Kidney (tissue), 13 donors: ENCODE measurements at regions not wholly inside any gene's neighbourhood (a gene's known extent, or its start where the extent isn't known, plus 50 kb on each side); places are given as distances from the start of the nearest gene placed in this dataset.
"Not testable (repeated sequence)": the region's sequence is repeated elsewhere in the genome, so short reads cannot be mapped to it uniquely, and the experiment has no call there.

Source experiments
- DNase-seq, 5 donors: peaks; one replicate each; pipeline ENCODE4 v3.0.0-alpha.2; 2013 to 2020
- FAIRE-seq: peaks from 2 replicates; lab custom pipeline; 2012; peaks lifted over from hg19 to GRCh38; lab: Jason Lieb, UNC
- H3K27ac ChIP-seq, 2 donors: one replicate each; pipeline ENCODE4 v1.7.0; 2013; ENCODE audit warnings: low read depth in 2 of 2, low read length in 2 of 2, inconsistent platforms in 1 of 2
- H3K27me3 ChIP-seq: one replicate; pipeline ENCODE4 v1.7.1; 2013; ENCODE audit warnings: low read length, inconsistent platforms; ENCODE audit not compliant: control insufficient read depth, insufficient read depth
- H3K36me3 ChIP-seq, 3 donors: one replicate each; pipeline versions ENCODE4 v1.7.0 to v1.7.1; 2013; ENCODE audit warnings: low read length in 3 of 3, control low read depth in 1 of 3, inconsistent platforms in 1 of 3; ENCODE audit not compliant: insufficient read depth in 3 of 3, control insufficient read depth in 2 of 3
- H3K4me1 ChIP-seq, 3 donors: one replicate each; pipeline versions ENCODE4 v1.7.0 to v1.7.1; 2013; ENCODE audit warnings: low read length in 3 of 3, inconsistent platforms in 1 of 3, low read depth in 1 of 3; ENCODE audit not compliant: control insufficient read depth in 2 of 3, insufficient read depth in 2 of 3
- H3K4me3 ChIP-seq, 3 donors: one replicate each; pipeline versions ENCODE4 v1.7.0 to v1.8.1; 2013; ENCODE audit warnings: low read length in 3 of 3, control low read depth in 1 of 3, inconsistent platforms in 1 of 3
- H3K9ac ChIP-seq, 3 donors: one replicate each; pipeline versions ENCODE4 v1.7.0 to v1.7.1; 2013; ENCODE audit warnings: low read length in 3 of 3, control low read depth in 1 of 3, inconsistent platforms in 1 of 3
- H3K9me3 ChIP-seq, 3 donors: one replicate each; pipeline versions ENCODE4 v1.7.0 to v1.7.1; 2013; ENCODE audit warnings: low read length in 3 of 3, control low read depth in 1 of 3, inconsistent platforms in 1 of 3; ENCODE audit not compliant: control insufficient read depth in 2 of 3, insufficient read depth in 1 of 3
- CTCF ChIP-seq: IDR thresholded peaks from 3 replicates; pipeline ENCODE4 v1.5.1; 2012; ENCODE audit warnings: mild to moderate bottlenecking, moderate library complexity, borderline replicate concordance; ENCODE audit not compliant: insufficient read depth; ENCODE audit errors: extremely low read depth
- intact Hi-C: fragments of 100-400 bp; cut with DNase I; formaldehyde crosslinking; loops from one replicate; pipeline ENCODE4 v1.11.1; 2022
- donor health status: control.
- donor health status: control.
- donor health status: control.
- donor health status: control.
- donor health status: control.
- donor health status: DM: yes; HTN: yes; CAD: no.
- donor health status: Normal renal cell carcinoma (clear cell type).

GRCh38 chr9:108394726-108395125 lies 461.1 kb downstream of the ACTL7B start:
- intact Hi-C loops: no loop called here

GRCh38 chr9:108393481-108394001 lies 462.2 kb downstream of the ACTL7B start:
- H3K9ac ChIP-seq, H3K36me3 ChIP-seq, H3K27me3 ChIP-seq, H3K4me3 ChIP-seq, FAIRE-seq, intact Hi-C loops, H3K27ac ChIP-seq, H3K9me3 ChIP-seq, H3K4me1 ChIP-seq: not testable (repeated sequence)
- DNase-seq: peak in 1 of 5 donors; percentile 58

More at GRCh38 chr9:108394726-108395125, 461.1 kb downstream of the ACTL7B start:
- H3K36me3 ChIP-seq: no peaks in the 10 kb centered on the region
- DNase-seq (no peak), FAIRE-seq (no peak)
- H3K27me3 ChIP-seq: no peaks in the 10 kb centered on the region
- H3K4me3 ChIP-seq: no peak overlapping the region
- no peaks in the 10 kb centered on the region for H3K4me1 ChIP-seq
- TF ChIP-seq CTCF: no peak
- no peak overlapping the region for H3K9ac ChIP-seq
- no peak overlapping the region for H3K27ac ChIP-seq
- H3K9me3 ChIP-seq: no peaks in the 10 kb centered on the region

GRCh38 chr9:108392877-108393276 lies 462.9 kb downstream of the ACTL7B start:
- intact Hi-C loops: no loop called here
- DNase-seq (no peak), FAIRE-seq (no peak)
- Histone ChIP-seq H3K4me3 (no peak overlapping the region), H3K36me3 (no peaks in the 10 kb centered on the region), H3K9ac (no peak overlapping the region), H3K4me1 (no peaks in the 10 kb centered on the region), H3K27me3 (no peaks in the 10 kb centered on the region), H3K27ac (no peak overlapping the region), H3K9me3 (no peaks in the 10 kb centered on the region)
- TF ChIP-seq CTCF: no peak

- FAIRE-seq (no peak), DNase-seq (no peak)
- Histone ChIP-seq H3K27me3 (no peaks in the 10 kb centered on the region), H3K9me3 (no peaks in the 10 kb centered on the region), H3K27ac (no peak overlapping the region), H3K36me3 (no peaks in the 10 kb centered on the region), H3K9ac (no peak overlapping the region), H3K4me3 (no peak overlapping the region), H3K4me1 (no peaks in the 10 kb centered on the region)
- TF ChIP-seq CTCF: no peak
- intact Hi-C loops: no loop called here
Observed at GRCh38 chr9:108389056-108389455, 466.7 kb downstream of the ACTL7B start.
